Fibroblast of upper back skin (primary cell): ENCODE measurements at regions not wholly inside any gene's neighbourhood (a gene's known extent, or its start where the extent isn't known, plus 50 kb on each side); places are given as distances from the start of the nearest gene placed in this dataset.

Experiments used
- DNase-seq: peaks from one replicate; pipeline ENCODE4 v3.0.0-alpha.2; 2013

DNA sequence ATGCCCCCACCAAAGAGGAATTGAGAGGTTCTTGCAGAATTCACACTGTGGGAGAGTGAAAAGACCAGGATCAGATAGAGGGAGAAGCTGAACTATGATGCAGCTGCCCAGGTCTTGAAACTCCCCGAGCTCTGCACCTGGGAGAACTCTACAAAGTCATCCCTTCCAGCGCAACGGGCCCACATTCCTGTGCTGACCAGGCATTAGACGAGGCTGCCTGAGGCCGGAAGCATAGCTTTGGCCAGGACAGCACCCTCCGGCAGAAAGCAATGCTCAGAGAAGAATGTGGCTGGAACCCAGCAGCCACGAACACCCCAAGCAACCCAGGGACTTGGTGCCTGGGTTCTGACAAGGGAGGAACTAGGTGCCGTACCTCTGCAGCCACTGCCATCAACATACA, 281.5 kb upstream of the CDH4 start:
- DNase-seq: no peak

DNA sequence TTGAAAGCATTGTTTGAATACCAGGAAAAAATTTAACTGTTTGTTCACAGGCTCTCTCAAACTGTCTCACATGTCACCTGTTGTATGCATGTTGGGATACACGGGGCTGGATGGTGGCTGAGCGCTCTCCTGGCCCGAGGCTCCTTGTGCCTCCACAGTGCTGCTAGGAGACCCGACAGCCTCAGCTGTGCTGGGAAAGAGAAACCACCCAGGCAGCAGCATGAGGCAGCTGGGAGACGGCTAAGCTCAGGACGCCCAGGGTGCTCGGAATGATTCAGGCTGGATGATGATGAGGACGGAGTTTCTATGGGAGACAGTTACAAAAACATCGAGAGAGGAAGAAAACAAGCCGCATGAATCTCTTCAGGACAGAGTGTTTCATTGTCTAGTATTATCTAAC, 278.0 kb upstream of the CDH4 start:
- no peak for DNase-seq

DNA sequence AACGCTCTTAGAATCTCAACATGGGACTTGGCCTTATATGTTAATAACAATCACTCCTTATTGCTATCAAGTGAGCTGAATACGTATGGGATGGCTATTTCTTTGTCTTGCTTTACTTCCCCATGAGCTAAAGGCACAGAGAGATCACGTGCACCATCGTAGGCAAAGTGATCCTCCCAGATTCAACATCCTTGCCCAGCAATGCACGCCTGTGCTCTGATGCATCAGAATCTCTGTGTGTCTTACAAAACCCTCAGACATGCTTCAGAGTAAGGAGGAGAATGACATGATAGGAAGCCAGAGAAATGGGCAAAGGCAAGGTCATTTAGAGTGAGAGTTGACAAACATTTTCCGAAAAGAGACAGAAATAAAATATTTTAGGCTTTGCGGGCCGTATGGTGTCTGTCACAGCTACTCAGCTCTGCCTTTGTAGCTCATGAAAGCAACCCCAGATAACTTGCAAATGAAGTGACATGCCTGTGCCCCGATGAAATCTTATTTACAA, 277.6 kb upstream of the CDH4 start:
- no peak for DNase-seq

DNA sequence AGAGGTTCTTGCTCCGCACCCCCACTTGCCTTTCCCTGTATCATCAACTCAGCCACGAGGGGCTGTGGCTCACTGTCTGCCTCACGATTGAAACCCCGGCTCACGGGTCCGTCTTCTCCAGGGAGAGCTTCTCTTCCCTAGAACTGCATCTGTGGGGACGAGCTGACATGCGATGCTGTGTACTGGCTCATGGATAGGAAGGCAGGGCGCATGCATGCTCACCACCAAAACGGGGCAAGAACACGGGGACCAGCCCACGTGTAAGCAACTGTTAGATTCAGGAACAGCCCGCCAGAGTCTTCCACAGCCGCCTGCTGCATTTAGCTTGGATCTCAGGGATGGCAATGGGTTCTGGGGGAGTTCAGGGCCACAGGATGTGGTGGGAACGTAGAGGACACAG, 275.9 kb upstream of the CDH4 start:
- DNase-seq: no peak

DNA sequence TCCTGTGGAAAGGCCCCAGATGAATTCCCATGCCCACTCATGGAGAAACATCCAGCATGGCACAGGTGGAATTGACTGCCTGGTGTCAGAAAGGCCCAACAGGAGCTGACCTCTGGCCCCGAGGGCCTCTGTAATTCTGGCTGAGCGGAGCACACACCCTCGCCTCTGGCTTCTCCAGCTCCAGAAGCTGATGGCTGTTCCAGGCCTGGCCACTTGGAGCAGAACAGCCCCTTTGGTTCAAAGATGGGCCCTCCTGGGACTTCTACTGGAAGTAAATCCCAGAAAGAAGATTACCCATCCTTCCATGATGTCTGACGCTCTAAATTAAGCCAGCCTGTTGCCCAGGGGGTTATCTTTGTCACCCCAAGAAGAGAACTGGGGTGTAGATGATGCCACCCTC, 275.1 kb upstream of the CDH4 start:
- no peak for DNase-seq

DNA sequence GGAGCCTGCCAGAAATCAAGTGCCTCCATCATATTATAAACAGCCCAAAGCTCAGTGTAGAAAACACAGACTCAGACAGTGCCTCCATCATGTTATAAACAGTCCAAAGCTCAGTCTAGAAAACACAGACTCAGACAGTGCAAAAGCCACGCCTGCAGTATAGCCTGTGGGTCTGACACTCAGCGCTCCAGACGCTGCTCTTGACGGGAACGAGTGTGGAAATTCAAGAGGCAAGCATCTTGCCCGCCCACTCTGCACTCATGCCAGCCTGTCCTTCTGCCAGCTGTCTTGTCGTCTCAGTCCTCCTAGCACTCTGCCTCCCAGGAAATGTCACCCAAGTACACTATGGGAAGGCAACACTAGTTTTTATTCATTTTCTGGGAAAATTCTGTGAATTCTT, 274.2 kb upstream of the CDH4 start:
- no peak for DNase-seq

DNA sequence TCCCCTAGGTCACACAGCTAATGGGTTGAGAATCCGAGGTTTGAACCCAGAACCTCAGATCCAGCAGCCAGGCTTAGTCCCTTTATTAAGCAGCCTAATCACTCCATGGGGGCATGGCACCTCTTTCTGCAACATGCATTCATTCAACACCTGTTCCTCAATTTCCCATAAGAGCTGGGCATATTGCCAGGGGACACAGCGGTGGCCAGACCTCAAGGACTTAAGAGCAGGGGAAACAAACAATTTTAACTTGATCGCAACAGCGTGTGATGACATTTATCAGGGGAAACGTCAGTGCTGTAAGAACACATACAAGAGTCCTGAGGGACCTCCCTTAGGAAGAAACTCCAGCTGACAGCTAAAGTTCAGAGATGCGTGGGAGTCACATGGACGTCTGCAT, 267.4 kb upstream of the CDH4 start:
- no peak for DNase-seq

DNA sequence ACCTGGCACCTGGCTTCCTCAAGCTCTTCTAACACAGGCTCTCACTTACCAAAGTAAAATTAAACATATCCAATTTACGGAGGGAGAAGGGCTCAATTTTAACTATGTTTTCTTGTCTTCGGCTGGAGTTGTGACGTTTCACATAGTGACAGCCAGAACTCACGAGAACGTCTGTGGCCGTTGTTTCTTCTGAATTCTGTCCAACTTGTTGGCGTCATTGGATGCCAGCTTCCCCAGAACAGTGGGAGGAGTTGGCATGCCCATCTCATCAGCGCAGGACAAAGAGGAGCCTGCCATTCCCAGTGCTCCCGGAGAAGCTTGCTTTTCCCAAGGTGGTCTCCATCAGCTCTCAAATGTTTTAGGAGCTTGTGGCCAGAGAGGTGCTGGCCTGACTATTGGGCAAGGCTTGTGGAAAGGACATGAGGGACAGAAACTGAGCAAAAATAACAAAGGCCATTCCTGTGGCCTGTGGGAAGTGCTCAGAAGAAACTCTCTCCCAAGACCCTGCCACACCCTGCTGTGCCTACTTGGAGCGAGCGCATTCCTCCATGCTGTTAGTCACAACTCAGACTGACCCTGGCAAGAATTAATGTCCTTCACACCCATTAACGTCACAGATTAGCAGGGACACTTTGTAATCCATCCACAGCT, 265.4 kb upstream of the CDH4 start:
- DNase-seq: no peak

DNA sequence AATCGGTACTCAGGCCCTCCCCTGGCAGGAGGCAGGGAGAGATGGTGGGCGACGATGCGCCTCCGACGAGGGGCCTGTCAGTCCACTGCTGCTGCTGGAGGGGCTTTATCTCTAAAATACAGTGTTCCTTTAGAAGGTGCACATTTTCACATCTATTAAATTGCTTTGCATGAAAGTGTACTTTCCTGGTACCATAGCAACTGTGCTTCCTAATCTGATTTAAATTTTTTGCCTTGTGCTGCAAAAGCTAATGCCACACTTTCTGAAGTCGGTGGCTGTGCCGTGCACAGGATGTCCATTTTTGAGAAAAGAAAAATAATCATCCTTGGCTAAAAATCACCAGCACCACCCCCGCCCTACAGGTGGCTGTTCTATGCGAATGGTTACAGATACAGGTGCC, 262.0 kb upstream of the CDH4 start:
- no peak for DNase-seq

DNA sequence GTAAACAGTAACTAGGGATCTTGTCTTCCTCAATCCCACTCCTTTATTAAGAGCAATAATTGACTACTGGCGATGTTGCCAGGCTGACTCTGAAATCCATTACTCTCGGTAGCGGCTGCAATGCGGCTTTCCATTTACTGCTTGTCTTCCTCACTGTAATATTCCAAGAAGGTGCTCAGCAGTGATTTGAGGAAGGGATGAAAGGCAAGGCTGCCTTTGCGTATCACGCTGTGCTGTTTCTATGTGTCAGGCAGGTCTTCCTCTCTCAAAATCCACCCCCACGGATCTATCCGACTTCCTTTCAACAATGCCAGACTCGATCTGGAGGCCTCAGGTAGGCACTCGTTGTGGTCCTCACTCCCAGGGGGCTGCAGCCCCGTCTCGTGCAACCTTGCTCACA, 261.4 kb upstream of the CDH4 start:
- DNase-seq: no peak

DNA sequence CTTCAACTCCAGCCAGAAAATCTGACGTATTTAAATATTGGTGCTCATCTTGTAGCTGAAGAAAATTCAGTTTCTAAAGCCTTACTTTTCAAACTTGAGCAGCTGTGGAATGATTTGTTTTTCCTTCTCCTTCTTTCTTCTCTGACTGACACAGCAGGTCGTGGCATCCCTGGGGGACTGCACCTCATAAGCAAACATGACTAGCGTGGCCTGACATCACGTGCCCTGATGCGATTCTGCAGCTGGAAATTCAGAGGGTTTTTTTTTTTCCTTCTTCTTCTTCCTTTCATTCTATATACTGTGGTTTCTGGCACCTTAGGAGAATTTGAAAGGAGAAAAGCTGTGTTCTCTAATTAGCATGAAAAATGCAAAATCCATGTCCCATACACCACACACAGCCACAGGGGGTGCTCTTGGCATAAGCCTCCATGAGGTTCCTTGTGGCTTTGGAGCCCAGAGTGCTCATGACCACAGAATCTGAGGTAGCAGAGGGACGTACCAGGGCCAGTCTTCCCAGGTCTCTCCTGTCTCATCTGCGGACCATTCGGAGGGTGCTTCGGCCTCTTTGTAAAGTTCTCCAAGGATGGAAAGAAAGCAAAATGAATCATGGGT, 258.5 kb upstream of the CDH4 start:
- peak; percentile 3 for DNase-seq

DNA sequence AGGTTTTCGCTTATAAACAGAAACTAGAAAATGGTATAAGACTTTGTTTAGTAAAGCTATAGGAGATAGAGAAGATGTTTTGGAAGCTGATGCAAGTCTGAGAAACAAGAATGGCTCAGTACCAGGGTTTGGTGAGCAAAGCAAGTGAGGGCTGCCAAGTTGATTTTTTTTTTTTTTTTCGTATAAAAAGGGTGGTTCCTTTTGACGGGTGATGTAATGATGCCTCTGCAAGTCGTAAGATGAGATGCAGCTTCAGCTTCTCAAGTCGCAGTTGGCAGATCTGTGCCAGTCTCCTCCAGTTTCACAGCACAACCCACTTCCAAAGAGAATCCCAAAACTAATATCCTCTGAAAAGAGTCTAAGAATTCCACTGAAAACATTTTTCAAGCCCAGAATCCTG, 252.8 kb upstream of the CDH4 start:
- DNase-seq: peak; percentile 43

DNA sequence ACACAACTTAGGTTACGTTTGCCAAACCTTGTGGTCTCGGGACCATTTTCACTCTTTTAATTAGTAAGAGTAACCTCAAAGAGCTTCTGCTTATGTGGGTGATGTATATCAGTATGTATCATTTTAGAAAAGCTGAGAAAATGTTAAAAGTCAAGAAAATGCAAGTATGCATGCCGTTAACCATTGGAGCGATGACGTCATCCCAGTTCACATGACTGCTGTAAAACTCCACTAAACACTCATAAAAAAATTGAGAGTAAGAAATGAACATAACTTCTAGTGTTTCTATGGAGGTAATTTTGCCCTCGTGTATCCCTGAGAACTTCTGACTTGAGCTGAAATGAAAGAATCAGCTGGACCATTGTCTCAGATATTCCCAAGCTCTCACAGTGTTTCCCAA, 250.0 kb upstream of the CDH4 start:
- no peak for DNase-seq

DNA sequence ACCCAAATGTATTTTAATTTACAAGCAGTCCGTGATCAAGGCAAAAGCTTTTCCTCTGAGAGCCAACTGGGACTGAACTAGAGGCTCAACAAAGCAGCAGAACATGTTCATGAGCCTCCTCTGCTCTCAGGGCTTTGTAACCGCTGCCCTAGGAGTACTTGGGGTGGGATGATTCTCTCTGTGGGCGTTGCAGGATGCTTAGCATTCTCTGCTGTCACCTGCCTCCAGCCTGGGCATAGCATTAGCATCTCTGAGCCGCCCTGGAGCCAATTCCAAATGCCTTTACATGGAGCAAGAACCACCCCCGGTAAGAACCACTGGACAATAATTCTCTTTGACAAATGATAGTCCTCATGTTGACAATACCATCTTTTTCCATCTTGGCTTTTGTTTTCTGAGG, 237.6 kb upstream of the CDH4 start:
- DNase-seq: no peak

DNA sequence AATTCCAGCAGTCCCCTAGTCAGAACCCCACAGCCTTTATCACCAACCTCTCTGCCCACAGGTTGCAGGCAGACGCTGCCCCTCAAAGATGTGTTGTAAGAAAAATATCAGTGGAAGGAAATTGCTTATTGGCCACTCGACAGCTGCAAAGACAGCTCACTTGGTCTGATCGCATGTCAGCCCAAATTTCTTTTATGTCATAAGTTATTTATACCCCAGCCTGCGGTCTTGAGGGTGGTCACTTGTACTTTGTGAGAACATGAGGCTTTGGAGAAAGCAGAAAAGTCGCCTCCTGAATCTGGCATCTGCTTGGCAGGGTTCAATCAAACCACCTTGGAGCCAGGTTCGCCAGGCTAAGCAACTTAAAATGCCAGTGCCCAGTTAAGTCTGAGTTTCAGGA, 236.5 kb upstream of the CDH4 start:
- DNase-seq: no peak

DNA sequence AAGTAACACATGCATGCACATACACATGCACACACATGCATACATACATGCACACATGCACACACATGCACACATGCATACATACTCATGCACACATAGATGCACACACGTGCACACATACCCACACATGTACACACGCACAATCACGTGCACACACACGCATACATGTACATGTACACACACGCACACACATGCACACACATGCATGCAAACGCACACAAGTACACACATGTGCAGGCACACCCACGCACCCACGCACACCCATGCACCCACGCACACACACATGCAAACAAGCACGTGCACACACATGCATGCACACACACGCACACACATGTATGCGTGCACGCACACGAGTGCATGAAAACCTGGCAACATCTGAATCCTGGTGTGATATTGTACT, 232.7 kb upstream of the CDH4 start:
- DNase-seq: no peak

DNA sequence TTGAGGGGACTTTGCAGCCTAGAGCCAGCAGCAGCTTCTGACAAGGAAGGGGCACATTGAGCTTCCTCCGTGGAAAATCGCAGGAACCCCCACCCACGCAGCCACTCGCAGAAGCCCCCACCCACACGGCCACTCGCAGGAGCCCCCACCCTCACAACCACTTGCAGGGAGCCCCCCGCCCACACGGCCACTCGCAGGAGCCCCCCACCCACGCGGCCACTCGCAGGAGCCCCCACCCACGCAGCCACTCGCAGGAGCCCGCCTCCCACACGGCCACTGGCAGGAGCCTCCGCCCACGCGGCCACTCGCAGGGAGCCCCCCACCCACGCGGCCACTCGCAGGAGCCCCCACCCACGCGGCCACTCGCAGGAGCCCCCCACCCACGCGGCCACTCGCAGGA, 228.4 kb upstream of the CDH4 start:
- no peak for DNase-seq

DNA sequence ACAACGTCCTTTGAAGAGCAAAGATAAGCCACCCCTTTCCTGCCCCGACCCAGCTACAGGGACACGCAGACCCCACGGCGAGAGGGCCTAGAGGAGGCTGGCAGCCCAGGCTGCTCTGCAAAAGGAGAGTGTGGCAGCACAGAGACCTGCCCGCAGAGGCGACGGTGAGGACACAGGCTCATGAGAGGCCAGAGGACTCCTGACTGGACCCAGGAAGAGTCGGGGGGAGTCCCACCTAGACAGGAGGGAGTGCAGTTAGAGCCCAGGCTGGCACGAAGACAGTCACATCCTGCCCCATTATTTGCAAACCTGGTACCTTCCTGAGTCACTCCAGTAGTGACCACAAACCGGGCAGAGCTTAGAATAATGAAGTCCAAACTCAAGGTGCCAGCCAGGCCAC, 227.7 kb upstream of the CDH4 start:
- no peak for DNase-seq

DNA sequence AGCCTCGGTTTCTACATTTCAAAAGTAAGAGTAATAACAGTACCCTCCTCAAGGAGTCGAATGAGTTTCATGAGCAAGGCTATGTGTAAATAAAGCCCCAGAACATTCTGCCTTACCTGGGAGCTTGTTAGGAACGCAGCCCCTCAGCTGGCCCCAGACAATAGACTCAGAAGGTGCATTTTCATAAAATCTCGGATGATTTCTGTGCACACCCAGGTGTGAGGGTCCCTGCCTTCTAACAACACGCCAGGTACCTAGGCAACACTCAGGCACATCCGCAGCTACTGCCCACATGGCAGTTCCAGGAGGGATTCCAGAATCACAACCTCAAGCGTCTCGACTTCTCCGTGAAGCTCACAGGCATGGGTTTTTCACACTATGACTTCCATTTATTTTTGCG, 226.5 kb upstream of the CDH4 start:
- no peak for DNase-seq

DNA sequence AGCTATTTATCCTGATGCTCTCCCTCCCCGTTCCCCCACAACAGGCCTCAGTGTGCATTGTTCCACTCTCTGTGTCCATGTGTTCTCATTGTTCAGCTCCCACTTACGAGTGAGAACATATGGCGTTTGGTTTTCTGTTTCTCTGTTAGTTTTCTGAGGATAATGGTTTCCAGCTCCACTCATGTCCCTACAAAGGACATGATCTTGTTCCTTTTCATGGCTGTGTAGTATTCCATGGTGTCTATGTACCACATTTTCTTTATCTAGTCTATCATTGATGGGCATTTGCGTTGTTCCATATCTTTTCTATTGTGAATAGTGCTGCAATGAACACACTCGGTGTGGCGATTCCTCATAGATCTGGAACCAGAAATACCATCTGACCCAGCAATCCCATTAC, 225.9 kb upstream of the CDH4 start:
- no peak for DNase-seq

DNA sequence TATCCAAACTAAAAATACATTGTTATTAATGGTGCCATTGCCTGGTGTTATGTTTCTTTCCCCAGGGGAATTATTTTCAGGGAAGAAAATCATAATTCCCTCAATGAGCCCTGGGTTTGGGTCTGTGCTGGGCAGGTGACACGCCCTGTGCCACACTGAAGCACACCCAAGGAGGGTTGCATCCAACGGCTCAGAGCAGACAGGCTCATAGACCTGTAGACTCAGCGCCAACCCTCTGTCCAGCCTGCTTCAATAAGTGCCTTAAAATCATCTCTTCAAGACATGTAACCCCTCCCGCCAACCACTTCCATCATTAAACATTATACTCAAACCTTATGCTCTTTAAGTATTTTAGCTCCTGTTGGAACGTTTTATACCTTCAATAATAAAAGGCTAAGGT, 225.3 kb upstream of the CDH4 start:
- DNase-seq: no peak

DNA sequence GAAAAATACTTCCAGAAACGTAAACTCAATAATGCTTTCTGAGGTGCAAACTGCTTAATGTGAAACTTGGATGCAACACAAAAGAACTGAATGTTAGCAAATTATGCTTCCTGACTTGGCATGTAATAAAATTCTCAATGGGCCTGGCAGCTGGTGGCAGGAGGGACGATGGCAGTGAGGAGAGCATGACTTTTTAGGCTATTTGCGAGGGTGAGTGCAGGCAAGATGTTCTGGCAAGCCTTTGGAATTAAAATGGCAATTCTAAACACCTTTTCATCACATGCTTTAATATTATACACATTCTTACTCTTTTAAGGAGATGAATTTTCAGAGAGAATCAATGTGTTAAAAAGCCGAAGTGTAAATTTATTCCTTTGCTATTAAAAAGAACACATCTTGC, 224.8 kb upstream of the CDH4 start:
- no peak for DNase-seq

DNA sequence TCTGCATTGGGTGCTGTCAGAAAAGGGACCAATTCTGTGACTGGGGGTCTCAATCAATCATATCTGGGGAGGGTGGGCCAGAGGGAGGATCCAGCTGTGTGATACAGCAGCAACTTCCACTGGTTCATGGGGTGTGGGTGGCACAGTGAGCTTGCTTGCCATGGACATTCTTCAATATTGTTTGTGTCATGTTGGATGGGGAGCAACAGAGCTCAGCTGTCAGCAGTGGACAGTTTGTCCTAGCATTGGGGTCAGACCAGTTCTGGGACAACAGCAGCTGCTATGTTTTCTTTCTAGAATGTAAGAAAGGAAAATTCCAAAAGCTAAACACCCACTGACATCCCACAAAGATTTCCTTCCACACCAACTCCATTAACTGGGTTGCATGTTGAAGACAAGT, 221.9 kb upstream of the CDH4 start:
- no peak for DNase-seq

DNA sequence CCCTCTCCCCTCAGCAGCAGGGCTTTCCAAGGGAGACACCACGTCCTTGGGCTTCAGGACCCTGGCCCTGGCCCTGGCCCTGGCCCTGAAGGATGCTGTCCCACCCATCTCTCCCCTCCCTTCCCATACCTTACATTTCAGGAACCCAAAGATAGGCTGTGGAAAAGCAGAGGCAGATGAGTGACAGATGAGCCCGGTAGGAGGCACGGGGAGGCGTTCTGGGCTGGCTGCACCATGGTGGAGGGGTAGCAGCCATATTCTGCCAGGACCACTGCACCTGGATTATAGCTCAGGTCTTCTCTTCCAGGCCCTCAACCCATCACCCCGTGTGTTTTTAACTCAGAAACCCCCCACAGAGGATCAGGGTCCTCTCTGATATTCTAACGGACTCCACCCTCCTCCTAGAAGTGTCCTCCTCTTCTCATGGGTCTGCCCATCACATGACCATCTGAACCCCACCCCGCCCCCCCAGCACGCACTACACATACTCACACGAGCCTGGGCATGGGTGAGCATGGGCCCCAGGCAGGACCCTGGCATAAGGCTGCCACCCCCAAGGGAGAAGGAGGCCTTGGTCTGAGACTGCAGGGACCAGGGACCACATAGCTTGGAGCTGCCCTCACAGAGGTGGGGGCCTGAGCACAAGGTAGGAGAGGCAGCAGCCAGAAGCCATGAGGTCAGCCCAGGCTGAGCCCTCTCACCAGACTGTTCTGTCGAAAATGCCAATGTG, 220.8 kb upstream of the CDH4 start:
- no peak for DNase-seq

DNA sequence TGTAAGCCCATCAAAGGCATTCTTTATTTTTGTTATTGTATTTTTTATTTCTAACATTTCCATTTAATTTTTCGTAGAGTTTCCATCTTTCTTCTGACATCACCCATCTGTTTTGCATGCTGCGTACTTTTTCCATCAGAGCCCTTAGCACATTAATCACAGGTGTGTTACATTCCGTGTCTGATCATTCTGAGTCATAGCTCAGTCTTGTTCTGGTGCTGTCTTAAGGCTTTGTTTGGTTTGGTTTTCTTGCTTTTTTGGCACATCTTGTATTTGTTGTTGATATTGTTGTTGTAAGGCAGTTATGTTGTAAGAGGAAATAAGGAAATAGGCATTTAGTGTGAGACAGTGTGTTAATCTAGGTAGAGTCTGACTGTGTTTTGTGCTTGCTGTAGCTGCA, 214.6 kb upstream of the CDH4 start:
- no peak for DNase-seq
